Ishikawa (cell line): ENCODE measurements at regions not wholly inside any gene's neighbourhood (a gene's known extent, or its start where the extent isn't known, plus 50 kb on each side); places are given as distances from the start of the nearest gene placed in this dataset.

Experiments used
- CEBPB ChIP-seq: IDR thresholded peaks from 2 replicates; pipeline ENCODE4 v1.6.1; 2012
- CREB1 ChIP-seq: IDR thresholded peaks from 2 replicates; pipeline ENCODE4 v1.6.1; 2012; ENCODE audit warnings: low read depth
- EGR1 ChIP-seq: IDR thresholded peaks from 2 replicates; pipeline ENCODE4 v1.6.1; 2012
- EP300 ChIP-seq: IDR thresholded peaks from 2 replicates; pipeline ENCODE4 v1.6.1; 2012; ENCODE audit warnings: borderline replicate concordance
- FOXM1 ChIP-seq: IDR thresholded peaks from 2 replicates; pipeline ENCODE4 v1.6.1; 2012; ENCODE audit warnings: low read depth, borderline replicate concordance
- NFIC ChIP-seq: IDR thresholded peaks from 2 replicates; pipeline ENCODE4 v1.6.1; 2012
- RAD21 ChIP-seq: IDR thresholded peaks from 2 replicates; pipeline ENCODE4 v1.6.1; 2012; ENCODE audit warnings: low read depth
- TAF1 ChIP-seq: IDR thresholded peaks from 2 replicates; pipeline ENCODE4 v1.6.1; 2012; ENCODE audit warnings: low read depth, mild to moderate bottlenecking
- TCF12 ChIP-seq: IDR thresholded peaks from 2 replicates; pipeline ENCODE4 v1.6.1; 2012; ENCODE audit warnings: low read depth
- TEAD4 ChIP-seq: IDR thresholded peaks from 2 replicates; pipeline ENCODE4 v1.6.1; 2012
- USF1 ChIP-seq: IDR thresholded peaks from 2 replicates; pipeline ENCODE4 v1.6.1; 2012
- YY1 ChIP-seq: IDR thresholded peaks from 2 replicates; pipeline ENCODE4 v1.6.1; 2012; ENCODE audit warnings: low read depth
- ZBTB7A ChIP-seq: IDR thresholded peaks from 2 replicates; pipeline ENCODE4 v1.6.1; 2012; ENCODE audit warnings: low read depth
- TF ChIP-seq, protein P1 (sequence below): IDR thresholded peaks from 2 replicates; pipeline ENCODE4 v1.6.1; 2012; ENCODE audit warnings: low read depth, mild to moderate bottlenecking
- TF ChIP-seq, protein P2 (sequence below): IDR thresholded peaks from 2 replicates; pipeline ENCODE4 v1.6.1; 2012

GRCh38 chr10:111539246-111539645 is 462.4 kb downstream of the ADRA2A start:
- TF ChIP-seq YY1, result no peak
- TF ChIP-seq EGR1, result no peak
- no peak for TF ChIP-seq EP300
- TF ChIP-seq FOXM1, result no peak
- no peak for TF ChIP-seq ZBTB7A
- TF ChIP-seq TAF1, result no peak

DNA sequence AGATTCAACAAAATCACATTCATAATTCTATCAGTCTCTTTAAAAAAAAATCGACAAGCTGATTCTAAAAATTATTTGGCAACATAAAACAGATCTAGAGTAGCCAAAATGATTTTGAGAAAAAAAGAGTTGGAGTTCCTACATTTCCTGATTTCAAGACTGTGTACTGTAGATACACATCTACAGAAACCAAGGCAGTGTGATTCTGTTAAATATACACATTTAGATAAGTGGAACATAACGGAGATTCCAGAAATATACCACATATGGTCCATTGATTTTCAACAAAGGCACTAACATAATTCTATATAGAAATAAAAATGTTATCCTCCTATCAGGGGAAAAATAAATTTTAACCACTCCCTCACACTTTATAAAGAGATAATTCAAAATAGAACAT is 467.0 kb downstream of the ADRA2A start:
- TF ChIP-seq TEAD4 (no peak), NFIC (no peak), YY1 (no peak), CREB1 (no peak), ZBTB7A (no peak), CEBPB (no peak), EP300 (no peak), USF1 (no peak)
- TF ChIP-seq, protein P1, sequence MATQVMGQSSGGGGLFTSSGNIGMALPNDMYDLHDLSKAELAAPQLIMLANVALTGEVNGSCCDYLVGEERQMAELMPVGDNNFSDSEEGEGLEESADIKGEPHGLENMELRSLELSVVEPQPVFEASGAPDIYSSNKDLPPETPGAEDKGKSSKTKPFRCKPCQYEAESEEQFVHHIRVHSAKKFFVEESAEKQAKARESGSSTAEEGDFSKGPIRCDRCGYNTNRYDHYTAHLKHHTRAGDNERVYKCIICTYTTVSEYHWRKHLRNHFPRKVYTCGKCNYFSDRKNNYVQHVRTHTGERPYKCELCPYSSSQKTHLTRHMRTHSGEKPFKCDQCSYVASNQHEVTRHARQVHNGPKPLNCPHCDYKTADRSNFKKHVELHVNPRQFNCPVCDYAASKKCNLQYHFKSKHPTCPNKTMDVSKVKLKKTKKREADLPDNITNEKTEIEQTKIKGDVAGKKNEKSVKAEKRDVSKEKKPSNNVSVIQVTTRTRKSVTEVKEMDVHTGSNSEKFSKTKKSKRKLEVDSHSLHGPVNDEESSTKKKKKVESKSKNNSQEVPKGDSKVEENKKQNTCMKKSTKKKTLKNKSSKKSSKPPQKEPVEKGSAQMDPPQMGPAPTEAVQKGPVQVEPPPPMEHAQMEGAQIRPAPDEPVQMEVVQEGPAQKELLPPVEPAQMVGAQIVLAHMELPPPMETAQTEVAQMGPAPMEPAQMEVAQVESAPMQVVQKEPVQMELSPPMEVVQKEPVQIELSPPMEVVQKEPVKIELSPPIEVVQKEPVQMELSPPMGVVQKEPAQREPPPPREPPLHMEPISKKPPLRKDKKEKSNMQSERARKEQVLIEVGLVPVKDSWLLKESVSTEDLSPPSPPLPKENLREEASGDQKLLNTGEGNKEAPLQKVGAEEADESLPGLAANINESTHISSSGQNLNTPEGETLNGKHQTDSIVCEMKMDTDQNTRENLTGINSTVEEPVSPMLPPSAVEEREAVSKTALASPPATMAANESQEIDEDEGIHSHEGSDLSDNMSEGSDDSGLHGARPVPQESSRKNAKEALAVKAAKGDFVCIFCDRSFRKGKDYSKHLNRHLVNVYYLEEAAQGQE, result no peak

DNA sequence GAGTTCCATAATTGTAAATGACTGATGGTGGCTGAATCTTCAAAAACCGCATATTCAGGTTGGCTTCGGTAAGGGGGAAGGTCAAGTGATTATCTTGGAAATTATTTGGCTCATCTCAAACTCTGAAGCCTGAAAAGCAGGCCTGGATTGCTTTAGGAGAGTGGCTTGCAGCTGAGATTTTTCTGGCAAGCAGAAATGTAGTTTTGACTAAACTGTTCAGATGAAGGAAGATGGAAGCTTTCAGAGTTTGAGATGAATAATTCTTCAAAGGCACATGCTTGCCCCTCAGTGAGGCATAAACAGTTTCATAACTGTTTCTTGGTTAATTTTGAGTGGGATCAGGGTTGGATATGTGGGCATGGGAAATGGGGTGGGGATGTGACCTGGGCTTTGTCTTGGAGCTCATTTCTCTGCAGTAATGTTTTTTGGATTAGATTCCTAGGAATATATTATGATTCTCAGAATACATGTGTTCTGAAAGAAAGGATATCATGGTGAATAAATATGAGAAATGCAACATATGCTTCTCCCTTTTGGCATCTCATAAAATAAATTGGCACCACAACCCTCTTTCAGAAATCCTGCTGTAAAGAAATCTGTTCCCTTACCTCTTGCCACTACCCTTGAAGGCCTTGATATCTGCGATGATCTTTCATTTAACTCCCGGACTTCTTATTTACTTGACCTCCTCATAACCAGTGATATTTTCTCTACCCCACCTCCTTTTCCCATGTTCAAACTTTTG is 469.2 kb downstream of the ADRA2A start:
- no peak for TF ChIP-seq EP300
- TF ChIP-seq, protein P2, sequence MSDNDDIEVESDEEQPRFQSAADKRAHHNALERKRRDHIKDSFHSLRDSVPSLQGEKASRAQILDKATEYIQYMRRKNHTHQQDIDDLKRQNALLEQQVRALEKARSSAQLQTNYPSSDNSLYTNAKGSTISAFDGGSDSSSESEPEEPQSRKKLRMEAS, result no peak
- no peak for TF ChIP-seq TEAD4
- no peak for TF ChIP-seq NFIC
- no peak for TF ChIP-seq RAD21
- TF ChIP-seq TCF12, result no peak
- no peak for TF ChIP-seq CEBPB
- TF ChIP-seq YY1, result no peak
- TF ChIP-seq ZBTB7A, result no peak
- no peak for TF ChIP-seq USF1
- TF ChIP-seq, protein P1, result no peak

- TF ChIP-seq, protein P1, result no peak
- TF ChIP-seq USF1 (no peak), EGR1 (no peak), CREB1 (no peak)
Observed at GRCh38 chr10:111548084-111548726, 471.4 kb downstream of the ADRA2A start.

DNA sequence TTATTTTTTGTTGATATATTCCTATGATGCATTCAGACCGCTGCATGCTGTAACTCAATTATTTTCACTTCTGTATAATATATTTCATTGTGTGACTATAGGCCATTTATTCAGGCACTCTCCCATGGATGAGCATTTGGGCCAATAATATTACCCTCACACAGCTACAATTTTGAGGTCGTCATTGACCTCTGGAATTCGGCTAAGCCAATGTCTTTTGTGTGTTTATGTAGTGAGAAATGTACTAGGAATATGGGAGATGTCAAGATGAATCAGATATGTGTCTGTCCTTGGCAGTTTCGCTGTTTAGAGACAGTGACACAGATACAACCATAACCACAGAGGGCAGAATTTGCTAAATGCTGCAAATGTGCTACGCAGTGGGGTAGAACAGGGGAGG is 474.2 kb downstream of the ADRA2A start:
- TF ChIP-seq, protein P2, result no peak
- no peak for TF ChIP-seq EP300
- TF ChIP-seq, protein P1, result no peak
- no peak for TF ChIP-seq CEBPB
- no peak for TF ChIP-seq CREB1
- TF ChIP-seq RAD21, result no peak
- TF ChIP-seq TEAD4, result no peak
